HepG2 (cell line): ENCODE measurements at regions not wholly inside any gene's neighbourhood (a gene's known extent, or its start where the extent isn't known, plus 50 kb on each side); places are given as distances from the start of the nearest gene placed in this dataset.

Source experiments
- ATAC-seq: fragments of 200-7000 bp; cut with Tn5 transposase; 3 replicates; pipeline ENCODE4 v1.9.1; 2020; ENCODE audit warnings: mild to moderate bottlenecking, moderate library complexity
- BruUV-seq: library from RNA; stranded (reverse); fragments of 400-500 nt; replicated peaks from 2 replicates; lab custom pipeline; 2021; lab: Mats Ljungman, UMichigan
- CTCF ChIA-PET: fragments of 300-600 bp; formaldehyde crosslinking; extraction: SDS; loops from one replicate; lab custom pipeline; 2021; ENCODE audit warnings: low total read pairs, inconsistent platforms, low intra/inter-chr PET ratio; lab: Yijun Ruan, JAX
- POLR2A ChIA-PET: fragments of 350-600 bp; sonication (Branson Sonifier 250); formaldehyde crosslinking; loops from one replicate; lab custom pipeline; 2020; ENCODE audit warnings: antibody characterized with exemption, inconsistent platforms; lab: Yijun Ruan, JAX
- DNase-seq: peaks from one replicate; pipeline ENCODE4 v3.0.0-alpha.2; 2015; ENCODE audit warnings: low spot score
- FAIRE-seq: peaks from 3 replicates; lab custom pipeline; 2011; peaks lifted over from hg19 to GRCh38; lab: Jason Lieb, UNC
- H2AFZ ChIP-seq: one replicate; pipeline ENCODE4 v1.6.1; 2011; ENCODE audit warnings: low read length, inconsistent platforms
- H3K27ac ChIP-seq: fragments of 300-600 bp; 3 replicates; pipeline ENCODE4 v1.8.0; 2011; ENCODE audit warnings: mixed run types, mild to moderate bottlenecking, mixed read lengths, low read length, inconsistent platforms; ENCODE audit not compliant: insufficient read depth; ENCODE audit errors: extremely low read length
- H3K27me3 ChIP-seq, 2 experiments: fragments of 200-600 bp in 1 of 2; 2 replicates in 1 of 2; 3 replicates in 1 of 2; pipeline versions ENCODE4 v1.6.0 to v1.8.0; 2011; ENCODE audit warnings: low read length in 2 of 2, mild to moderate bottlenecking in 2 of 2, moderate library complexity in 2 of 2, inconsistent platforms in 1 of 2; ENCODE audit not compliant: insufficient read depth in 2 of 2, control insufficient read depth in 1 of 2
- H3K36me3 ChIP-seq, 2 experiments: fragments of 200-600 bp in 1 of 2; replicated peaks in 1 of 2; 2 replicates in 1 of 2; 3 replicates in 1 of 2; pipeline versions ENCODE4 v1.5.1 to v1.8.0; 2011; ENCODE audit warnings: low read length in 2 of 2, inconsistent platforms in 1 of 2; ENCODE audit not compliant: insufficient read depth in 2 of 2, control insufficient read depth in 1 of 2
- H3K4me1 ChIP-seq: 2 replicates; pipeline ENCODE4 v1.5.1; 2012; ENCODE audit warnings: low read length, inconsistent platforms; ENCODE audit not compliant: insufficient read depth
- H3K4me2 ChIP-seq: 2 replicates; pipeline ENCODE4 v1.6.0; 2011; ENCODE audit warnings: low read depth, low read length, inconsistent platforms
- H3K4me3 ChIP-seq, 3 experiments: fragments of 200-600 bp in 1 of 3; sonication (generic), shearing (Covaris generic) in 1 of 3; replicated peaks in 1 of 3; 2 replicates each; pipeline ENCODE4 v1.5.1; 2011 to 2016; ENCODE audit warnings: low read length in 3 of 3, inconsistent platforms in 2 of 3, low read depth in 2 of 3, mild to moderate bottlenecking in 2 of 3, control low read depth in 1 of 3, mixed read lengths in 1 of 3; ENCODE audit not compliant: insufficient read depth in 1 of 3
- H3K79me2 ChIP-seq: one replicate; pipeline ENCODE4 v1.6.1; 2011; ENCODE audit warnings: low read length, inconsistent platforms; ENCODE audit not compliant: insufficient read depth
- H3K9ac ChIP-seq: 2 replicates; pipeline ENCODE4 v1.6.0; 2011; ENCODE audit warnings: mild to moderate bottlenecking, low read depth, low read length, inconsistent platforms; ENCODE audit not compliant: insufficient read depth
- H3K9me3 ChIP-seq: 2 replicates; pipeline ENCODE4 v1.5.1; 2012; ENCODE audit warnings: mild to moderate bottlenecking, low read length
- H4K20me1 ChIP-seq: 2 replicates; pipeline ENCODE4 v1.6.0; 2011; ENCODE audit warnings: inconsistent platforms, mild to moderate bottlenecking, low read length, moderate library complexity; ENCODE audit not compliant: insufficient read depth
- ARNT2 ChIP-seq: sonication (generic); formaldehyde crosslinking; IDR thresholded peaks from 2 replicates; pipeline ENCODE4 v1.8.0; 2022; ENCODE audit warnings: mild to moderate bottlenecking, low read depth, missing genetic modification reagents, moderate library complexity
- CREB1 ChIP-seq, 2 experiments: fragments of 450-650 bp in 1 of 2; IDR thresholded peaks; 2 replicates each; pipeline ENCODE4 v1.6.1; 2016 to 2017; ENCODE audit warnings: control low read depth in 1 of 2, mild to moderate bottlenecking in 1 of 2, missing compliant biosample characterization in 1 of 2, missing genetic modification characterization in 1 of 2
- DR1 ChIP-seq: sonication (generic); formaldehyde crosslinking; IDR thresholded peaks from 2 replicates; pipeline ENCODE4 v1.8.0; 2021; ENCODE audit warnings: mild to moderate bottlenecking, missing genetic modification reagents, inconsistent platforms
- HBP1 ChIP-seq: IDR thresholded peaks from 2 replicates; pipeline ENCODE4 v1.6.1; 2016; ENCODE audit warnings: low read depth, control low read depth
- NR2C2 ChIP-seq: sonication (generic); formaldehyde crosslinking; IDR thresholded peaks from 2 replicates; pipeline ENCODE4 v1.4.0; 2020; ENCODE audit warnings: missing genetic modification reagents, mild to moderate bottlenecking, moderate library complexity, borderline replicate concordance
- NR2F6 ChIP-seq, 2 experiments: IDR thresholded peaks; 2 replicates each; pipeline ENCODE4 v1.6.1; 2016; ENCODE audit warnings: antibody characterized with exemption in 1 of 2, mild to moderate bottlenecking in 1 of 2
- TBX2 ChIP-seq: sonication (generic); formaldehyde crosslinking; IDR thresholded peaks from 2 replicates; pipeline ENCODE4 v1.5.0; 2020; ENCODE audit warnings: missing genetic modification reagents, mild to moderate bottlenecking, borderline replicate concordance
- THAP11 ChIP-seq: IDR thresholded peaks from 2 replicates; pipeline ENCODE4 v1.6.1; 2016; ENCODE audit warnings: missing biosample characterization, missing genetic modification reagents
- ZMAT3 ChIP-seq: sonication (generic); formaldehyde crosslinking; conservative IDR thresholded peaks from 2 replicates; pipeline ENCODE4 v1.7.0; 2021; ENCODE audit warnings: missing genetic modification reagents
- WGBS: methylation state at CpG from one replicate; pipeline ENCODE4 v1.1.6; 2017; ENCODE audit warnings: low lambda C conversion rate; 5-methylcytosine and 5-hydroxymethylcytosine counted together
- in situ Hi-C: cut with HindIII; loops from 2 replicates; pipeline ENCODE4 v1.10.0; 2017; ENCODE audit warnings: low pct_unique_long_range_greater_than_20kb; ENCODE audit not compliant: extremely low pct_ligation_motif_present
- intact Hi-C: fragments of 100-400 bp; cut with micrococcal nuclease; formaldehyde crosslinking; loops from one replicate; pipeline ENCODE4 v1.10.0; 2022; ENCODE audit not compliant: unreplicated experiment

GRCh38 chr10:130240409-130240808 lies 104.2 kb downstream of the GLRX3 start:
- TF ChIP-seq HBP1 (CRISPR knock-in tag) (no peak), CREB1 (IDR thresholded peaks at IDR 0.05) (peak; percentile 87), CREB1 (CRISPR knock-in tag; IDR thresholded peaks at IDR 0.05) (no peak), ZMAT3 (no peak), ARNT2 (CRISPR knock-in tag) (no peak), DR1 (no peak), TBX2 (CRISPR knock-in tag) (no peak), THAP11 (CRISPR knock-in tag) (no peak), NR2C2 (CRISPR knock-in tag) (no peak), NR2F6 (IDR thresholded peaks at IDR 0.05) (no peak), NR2F6 (CRISPR knock-in tag; IDR thresholded peaks at IDR 0.05) (no peak)
- no peak overlapping the region for H3K9ac ChIP-seq
- CTCF ChIA-PET: no interaction called here
- H3K4me2 ChIP-seq: no peak overlapping the region
- peaks cover 5% of the 10 kb centered on the region; the same call in 1 of the 2 replicates for H3K9me3 ChIP-seq
- no peak overlapping the region for H3K4me3 ChIP-seq
- POLR2A ChIA-PET: no interaction called here
- no peaks in the 10 kb centered on the region for H3K4me1 ChIP-seq
- FAIRE-seq (no peak), DNase-seq (no peak), ATAC-seq (no peak)
- no peaks in the 10 kb centered on the region for H4K20me1 ChIP-seq
- no TSS peak for BruUV-seq
- no peaks in the 10 kb centered on the region for H3K36me3 ChIP-seq
- no peaks in the 10 kb centered on the region for H3K79me2 ChIP-seq
- H3K27me3 ChIP-seq: 0 out of 5 replicates have a peak, but pooled peaks cover 0 to 1% of the 10 kb centered on the region in 2 experiments
- intact Hi-C loops: no loop called here
- in situ Hi-C loops: no loop called here
- no peak overlapping the region for H2AFZ ChIP-seq
- WGBS: 0% methylated on average over 2 of the region's 2 CpGs
- H3K27ac ChIP-seq: no peak overlapping the region
